NCI-H2107 (cell line): ENCODE measurements at regions not wholly inside any gene's neighbourhood (a gene's known extent, or its start where the extent isn't known, plus 50 kb on each side); places are given as distances from the start of the nearest gene placed in this dataset.

ENCODE experiments used
- DNase-seq: peaks from one replicate; lab custom pipeline; 2025; lab: John Stamatoyannopoulos, UW

DNA sequence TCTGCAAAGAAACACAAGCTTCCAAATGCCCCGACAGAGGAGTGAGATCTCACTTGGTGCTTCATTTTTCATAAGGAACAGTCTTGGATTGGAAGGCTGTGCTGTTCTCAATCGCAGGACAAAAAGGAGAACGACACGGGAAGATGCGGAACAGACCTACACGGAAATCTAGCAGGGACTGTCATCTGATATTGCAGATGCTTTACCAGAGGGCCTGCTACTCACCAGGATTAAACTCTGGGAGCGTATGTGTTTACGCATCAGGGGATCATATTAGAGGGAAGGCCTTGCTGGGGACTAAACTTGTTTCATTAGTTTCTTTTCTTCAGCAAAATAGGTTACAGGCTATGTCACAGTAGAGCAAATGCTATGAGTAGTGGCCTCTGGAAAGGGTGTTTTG, 82.8 kb upstream of the EEPD1 start:
- DNase-seq: no peak

- DNase-seq: no peak
Observed at GRCh38 chr7:36071605-36072004, 81.4 kb upstream of the EEPD1 start.

GRCh38 chr7:36072620-36073019, 80.4 kb upstream of the EEPD1 start:
- DNase-seq: no peak

GRCh38 chr7:36075561-36075960, 77.5 kb upstream of the EEPD1 start:
- DNase-seq: no peak

GRCh38 chr7:36076074-36076473, 77.0 kb upstream of the EEPD1 start:
- DNase-seq: no peak

- DNase-seq: no peak
Observed at GRCh38 chr7:36078816-36079360, 74.2 kb upstream of the EEPD1 start.

DNA sequence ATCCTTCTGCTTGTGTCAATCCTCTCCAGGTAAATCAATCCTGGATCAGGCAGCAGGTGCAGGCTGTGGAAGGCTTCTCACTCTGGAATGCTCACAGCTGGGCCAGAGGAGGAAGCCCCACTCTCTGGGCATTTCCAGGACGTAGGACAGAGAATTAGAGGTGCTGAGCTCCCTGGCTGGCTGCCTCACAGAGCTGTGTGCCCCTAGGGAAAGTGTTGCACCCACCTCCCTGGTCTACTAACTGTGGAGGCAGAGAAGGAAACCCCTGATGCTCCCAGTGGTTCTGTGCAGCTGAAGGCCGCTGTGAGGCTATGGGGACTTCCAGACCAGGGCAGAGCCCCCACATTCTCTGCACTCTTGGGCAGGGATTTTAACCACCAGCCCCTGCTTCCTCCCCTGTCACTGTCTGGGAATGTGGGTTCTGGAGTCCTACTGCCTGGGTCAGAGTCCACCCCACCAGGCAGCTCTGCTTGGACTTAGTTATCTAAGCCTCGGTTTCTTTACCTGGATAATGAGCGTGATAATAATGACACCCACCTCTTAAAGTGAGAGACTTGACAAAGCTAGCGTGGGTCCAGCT, 73.5 kb upstream of the EEPD1 start:
- no peak for DNase-seq

DNA sequence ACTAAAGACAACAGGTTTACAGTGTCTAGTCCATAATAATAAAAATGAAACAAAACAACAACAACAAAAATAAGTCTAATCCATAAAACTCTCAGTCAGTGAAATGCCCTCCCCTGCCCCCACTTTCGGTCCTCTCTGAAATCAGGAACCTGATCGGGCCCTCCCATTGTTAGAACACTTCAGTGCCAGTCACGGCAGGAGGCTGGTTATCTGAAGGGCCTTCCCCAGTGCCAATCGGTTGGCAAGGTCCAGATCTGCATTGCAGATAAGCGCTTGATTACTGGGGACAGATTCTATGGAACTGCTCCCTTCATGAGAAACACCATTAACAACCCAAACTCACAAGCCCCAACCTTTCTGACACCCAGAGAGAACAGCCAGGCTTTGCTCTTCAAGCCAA, 72.2 kb upstream of the EEPD1 start:
- no peak for DNase-seq

- DNase-seq: no peak
Observed at GRCh38 chr7:36082216-36082615, 70.8 kb upstream of the EEPD1 start.

- DNase-seq: no peak
Observed at GRCh38 chr7:36082910-36083309, 70.1 kb upstream of the EEPD1 start.

- DNase-seq: no peak
Observed at GRCh38 chr7:36083626-36084380, 69.3 kb upstream of the EEPD1 start.

DNA sequence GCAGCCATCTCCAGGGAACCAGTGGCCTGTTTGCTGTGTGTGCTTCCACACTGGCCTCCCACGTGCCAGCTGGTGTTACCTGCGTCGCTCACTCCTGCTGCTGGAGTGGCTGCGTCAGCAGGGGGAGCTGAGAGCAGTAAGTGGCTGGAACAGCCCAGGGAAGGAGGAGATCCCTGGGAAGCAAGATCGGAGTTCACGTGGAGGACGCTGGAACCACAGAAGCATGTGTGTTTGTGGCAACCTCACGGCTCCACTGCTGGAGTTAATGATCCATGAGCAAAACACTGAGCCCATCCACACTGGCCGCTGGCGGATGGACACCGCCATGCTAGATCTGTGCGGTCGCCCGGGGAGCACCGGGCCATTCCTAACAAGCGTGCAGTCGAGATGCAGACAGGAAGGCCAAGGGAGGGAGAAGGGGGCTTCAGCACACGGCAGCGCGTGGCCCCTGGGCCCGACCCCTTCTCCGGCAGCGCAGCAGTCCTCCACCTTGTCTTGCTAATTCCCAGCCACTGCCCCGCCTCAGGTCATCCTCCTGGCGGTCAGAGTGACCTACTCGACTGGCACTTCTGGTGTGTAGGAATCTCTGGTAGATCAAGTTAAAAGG, 68.5 kb upstream of the EEPD1 start:
- peak; percentile 48 for DNase-seq

- no peak for DNase-seq
Observed at GRCh38 chr7:36085096-36085495, 68.0 kb upstream of the EEPD1 start.

DNA sequence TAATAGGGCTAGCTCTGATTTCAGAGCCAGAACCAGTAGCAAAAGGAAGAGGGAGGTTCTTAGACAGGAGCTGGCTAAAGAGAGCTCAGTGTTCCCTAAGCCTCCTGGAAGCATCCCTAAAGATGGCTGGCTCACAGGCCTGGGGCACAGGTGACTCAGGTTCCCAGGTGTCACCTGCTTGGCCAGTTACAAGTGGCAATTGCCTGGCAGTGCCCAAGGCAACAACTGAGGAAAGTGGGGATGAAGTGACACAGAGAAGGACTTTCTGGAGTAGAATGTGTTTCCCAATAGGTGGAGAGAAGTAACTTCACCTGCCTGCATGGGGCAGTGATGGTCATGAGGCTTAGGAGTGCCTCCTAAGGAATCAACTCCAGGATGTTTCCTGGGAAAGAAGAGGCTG, 66.5 kb upstream of the EEPD1 start:
- no peak for DNase-seq

DNA sequence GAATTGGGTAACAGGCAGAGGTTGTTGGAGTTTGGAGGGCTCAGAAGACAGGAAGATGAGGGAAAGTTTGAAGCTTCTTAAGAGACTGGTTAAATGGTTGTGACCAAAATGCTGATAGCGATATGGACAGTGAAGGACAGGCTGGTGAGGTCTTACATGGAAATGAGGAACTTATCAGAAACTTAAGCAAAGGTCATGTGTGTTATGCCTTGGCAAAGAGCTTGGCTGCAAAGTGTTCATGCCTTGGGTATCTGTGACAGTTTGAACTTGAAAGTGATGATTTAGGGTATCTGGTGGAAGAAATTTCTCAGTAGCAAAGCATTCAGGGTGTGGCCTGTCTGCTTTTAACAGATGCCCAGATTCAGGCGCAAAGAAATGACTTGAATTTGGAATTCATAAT, 64.5 kb upstream of the EEPD1 start:
- DNase-seq: no peak

DNA sequence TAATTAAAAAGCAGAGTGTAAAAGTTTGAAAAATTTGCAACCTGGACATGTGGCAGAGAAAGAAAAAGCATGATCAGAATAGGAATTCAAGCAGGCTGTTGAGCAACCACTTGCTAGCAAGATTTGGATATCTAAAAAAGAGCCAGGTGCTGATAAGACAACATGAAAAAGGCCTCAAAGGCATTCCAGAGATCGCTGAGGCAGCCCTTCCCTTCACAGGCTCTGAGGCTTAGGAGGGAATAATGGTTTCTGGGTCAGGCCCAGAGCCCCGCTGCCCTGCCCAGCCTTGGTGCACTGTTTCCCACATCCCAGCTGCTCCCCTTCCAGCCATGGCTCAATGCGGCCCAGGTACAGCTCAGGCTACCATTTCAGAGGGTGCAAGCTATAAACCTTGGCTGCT, 64.1 kb upstream of the EEPD1 start:
- DNase-seq: no peak

DNA sequence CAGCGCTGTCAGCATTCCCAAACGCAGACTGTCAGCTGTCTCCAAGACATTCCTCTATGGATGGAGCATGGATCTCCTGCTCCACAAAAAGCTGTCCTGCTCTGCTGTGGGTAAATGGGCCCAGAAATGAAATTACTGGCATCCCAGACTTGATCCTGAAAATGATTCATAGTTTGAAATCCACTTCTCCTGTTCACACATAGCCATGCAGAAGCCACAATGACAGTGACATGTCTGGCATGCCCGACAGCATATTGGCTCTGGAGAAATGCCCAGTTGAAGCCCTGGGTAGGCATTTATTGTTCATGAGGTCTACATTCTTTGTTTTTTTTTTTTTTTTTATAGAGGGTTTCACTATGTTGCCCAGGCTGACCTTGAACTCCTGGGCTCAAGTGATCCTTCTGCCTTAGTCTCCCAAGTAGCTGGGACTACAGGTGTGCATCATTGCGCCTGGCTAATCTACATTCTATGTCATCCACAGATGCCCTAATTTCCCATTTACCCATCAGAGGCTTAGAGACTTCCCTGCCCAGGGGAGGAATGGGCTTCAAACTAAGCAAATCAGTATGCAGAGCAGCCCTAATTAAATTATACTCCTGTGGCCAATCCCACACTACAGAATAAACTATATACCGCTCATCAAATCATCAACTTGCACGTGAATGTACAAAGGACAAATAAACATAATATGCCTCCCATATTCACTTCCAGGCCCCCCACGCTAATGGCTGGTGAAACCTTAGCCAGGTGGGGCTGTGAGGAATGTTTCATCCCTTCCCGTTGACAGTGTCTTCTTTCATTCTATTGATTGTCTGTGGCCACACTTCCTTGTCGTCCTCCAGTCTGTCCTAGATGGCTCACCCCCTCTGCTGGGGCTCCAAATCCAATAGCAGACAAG, 61.8 kb upstream of the EEPD1 start:
- no peak for DNase-seq

DNA sequence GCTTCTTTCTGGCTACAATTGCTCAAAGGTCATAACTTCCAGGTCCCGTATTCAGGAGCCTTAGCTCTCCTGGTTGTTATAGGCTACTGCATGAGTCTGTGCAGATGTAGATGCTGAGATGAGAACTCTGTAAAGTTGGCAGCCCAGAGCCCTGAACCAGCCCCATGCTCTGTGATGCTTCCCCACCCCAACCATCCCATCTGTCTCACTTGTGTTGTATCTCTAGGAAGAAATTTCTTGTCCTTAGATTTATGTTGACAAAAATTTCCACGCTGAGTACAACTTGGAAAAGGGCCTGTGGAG, 61.2 kb upstream of the EEPD1 start:
- DNase-seq: no peak

DNA sequence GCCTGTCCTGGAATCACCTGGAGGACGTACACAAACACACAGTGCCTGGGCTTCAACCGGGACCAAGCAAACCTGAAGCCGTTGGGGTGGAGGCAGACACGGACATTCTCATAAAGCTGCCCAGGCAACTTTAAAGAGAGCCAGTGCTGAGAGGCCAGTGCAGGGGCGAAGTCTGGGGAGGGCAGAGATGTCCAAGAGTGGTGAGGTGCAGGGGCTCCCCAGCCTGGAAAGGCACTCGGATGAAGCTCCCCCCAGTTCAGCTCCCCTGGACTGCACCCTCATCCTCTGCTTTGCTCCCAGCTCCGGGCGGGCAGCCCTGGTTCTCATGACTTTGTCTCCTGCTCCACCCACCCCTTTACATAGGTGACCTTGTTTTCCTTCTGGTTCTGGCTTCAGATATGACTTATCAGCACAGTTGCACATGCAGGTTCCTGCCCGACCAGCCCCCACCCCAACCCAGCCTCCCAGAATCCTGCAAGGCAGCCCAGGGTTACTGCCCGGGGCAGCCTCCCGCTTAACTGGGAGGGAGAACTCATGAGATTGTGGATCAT, 60.8 kb upstream of the EEPD1 start:
- DNase-seq: no peak

GRCh38 chr7:36096460-36097095, 56.5 kb upstream of the EEPD1 start:
- no peak for DNase-seq

DNA sequence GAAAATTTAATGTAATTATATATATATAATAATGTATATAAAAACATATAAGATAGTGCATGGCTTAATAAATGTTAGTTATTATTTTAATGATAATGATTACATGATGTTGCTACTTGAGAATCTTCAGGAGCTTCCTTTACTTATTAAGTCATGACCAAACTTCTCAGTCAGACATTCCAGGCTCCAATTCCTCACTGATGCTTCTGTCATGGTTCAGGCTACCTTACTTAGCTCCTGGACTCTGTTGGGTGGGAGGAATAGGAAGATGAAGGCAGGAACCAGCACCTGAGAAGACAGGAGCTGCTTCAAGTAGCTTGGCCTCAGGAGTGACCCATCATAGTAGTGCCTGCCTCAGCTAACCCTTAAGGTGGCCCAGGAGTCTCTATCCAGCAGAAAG, 55.0 kb upstream of the EEPD1 start:
- DNase-seq: no peak

DNA sequence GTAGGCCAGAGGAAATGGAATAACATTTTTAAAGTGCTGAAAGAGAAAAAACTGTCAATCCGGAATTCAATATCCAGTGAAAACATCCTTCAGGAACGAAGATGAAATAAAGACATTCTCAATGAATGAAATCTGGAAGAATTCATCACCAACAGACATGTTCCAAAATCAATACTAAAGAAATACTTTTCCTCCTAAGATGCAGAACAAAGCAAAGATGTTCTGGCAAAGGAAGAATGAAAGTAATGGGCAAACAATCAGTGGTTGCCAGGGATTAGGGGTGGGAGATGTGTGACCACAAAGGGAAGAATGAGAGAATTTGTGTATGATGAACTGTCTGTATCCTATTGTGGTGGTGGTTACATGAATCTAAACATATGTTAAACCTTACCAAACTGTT, 52.8 kb upstream of the EEPD1 start:
- DNase-seq: no peak
